ENCODE measurements at regions not wholly inside any gene's neighbourhood (a gene's known extent, or its start where the extent isn't known, plus 50 kb on each side); places are given as distances from the start of the nearest gene placed in this dataset.

DNA sequence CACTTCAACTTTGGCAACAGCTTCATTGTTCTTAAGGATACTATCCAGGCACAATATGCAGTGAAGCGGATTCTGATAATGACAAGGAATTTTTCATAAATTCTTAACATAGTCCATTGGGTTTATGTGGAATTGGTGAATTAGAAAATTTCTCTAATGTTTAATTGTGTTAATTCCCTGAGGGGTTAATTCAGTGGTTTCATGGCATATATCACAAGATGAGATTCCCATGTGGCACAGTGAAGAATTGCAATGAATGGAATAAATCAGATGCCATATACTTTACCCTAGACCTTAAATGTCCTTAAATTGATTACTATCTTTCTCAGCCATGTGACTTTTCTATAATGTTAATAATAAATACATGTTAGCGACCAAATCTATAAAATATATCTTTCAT lies 1244.1 kb downstream of the ROBO2 start:
- no peak overlapping the region for H3K4me3 ChIP-seq
- no peak for DNase-seq
- no peaks in the 10 kb centered on the region for H3K36me3 ChIP-seq (ENCODE audit: low read depth, missing control alignments)
- TF ChIP-seq, protein P1, sequence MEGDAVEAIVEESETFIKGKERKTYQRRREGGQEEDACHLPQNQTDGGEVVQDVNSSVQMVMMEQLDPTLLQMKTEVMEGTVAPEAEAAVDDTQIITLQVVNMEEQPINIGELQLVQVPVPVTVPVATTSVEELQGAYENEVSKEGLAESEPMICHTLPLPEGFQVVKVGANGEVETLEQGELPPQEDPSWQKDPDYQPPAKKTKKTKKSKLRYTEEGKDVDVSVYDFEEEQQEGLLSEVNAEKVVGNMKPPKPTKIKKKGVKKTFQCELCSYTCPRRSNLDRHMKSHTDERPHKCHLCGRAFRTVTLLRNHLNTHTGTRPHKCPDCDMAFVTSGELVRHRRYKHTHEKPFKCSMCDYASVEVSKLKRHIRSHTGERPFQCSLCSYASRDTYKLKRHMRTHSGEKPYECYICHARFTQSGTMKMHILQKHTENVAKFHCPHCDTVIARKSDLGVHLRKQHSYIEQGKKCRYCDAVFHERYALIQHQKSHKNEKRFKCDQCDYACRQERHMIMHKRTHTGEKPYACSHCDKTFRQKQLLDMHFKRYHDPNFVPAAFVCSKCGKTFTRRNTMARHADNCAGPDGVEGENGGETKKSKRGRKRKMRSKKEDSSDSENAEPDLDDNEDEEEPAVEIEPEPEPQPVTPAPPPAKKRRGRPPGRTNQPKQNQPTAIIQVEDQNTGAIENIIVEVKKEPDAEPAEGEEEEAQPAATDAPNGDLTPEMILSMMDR (IDR thresholded peaks at IDR 0.05) = no peak
- H3K27me3 ChIP-seq = no peaks in the 10 kb centered on the region
- 92 to 95% methylated on average over 2 of the region's 2 CpGs for WGBS, 2 donors
- H3K4me1 ChIP-seq = no peaks in the 10 kb centered on the region
- H3K9me3 ChIP-seq = no peaks in the 10 kb centered on the region
- no peak overlapping the region for H3K27ac ChIP-seq
- intact Hi-C loops (cut with DNase I; ENCODE audit: low total_unique reads) = no loop called here

DNA sequence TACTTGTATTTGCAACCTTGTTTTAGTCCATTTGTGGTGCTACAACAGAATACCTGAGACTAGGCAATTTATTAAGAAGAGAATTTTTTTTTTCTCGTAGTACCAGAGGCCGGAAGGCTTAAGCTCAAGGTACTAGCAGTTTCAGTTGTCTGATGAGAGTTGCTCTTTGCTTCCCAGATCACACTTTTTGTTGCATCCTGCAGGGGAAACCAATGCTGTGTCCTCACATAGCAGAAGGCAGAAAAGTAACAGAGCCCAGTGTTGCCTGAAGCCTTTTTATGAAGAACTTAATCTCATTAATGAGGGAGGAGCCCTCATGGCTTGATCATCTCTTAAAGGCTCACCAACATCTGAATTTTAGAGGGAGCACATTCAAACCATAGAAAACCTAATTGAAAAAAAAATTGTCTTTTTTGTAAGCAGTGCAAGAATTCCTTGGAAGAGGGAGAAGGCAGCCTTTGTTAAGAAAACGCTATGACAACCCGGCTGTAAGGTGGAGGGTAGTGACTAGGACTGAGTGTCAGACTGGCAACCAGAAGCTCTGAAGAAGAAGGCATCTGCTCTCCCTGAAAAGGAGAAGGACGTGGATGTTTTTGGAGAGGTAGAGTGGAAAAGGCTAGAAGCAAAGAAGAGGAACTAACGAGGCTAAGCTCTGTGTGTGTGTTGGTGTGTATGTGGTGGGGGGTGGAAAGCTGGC lies 1245.3 kb downstream of the ROBO2 start:
- intact Hi-C loops (cut with DNase I; ENCODE audit: low total_unique reads) = no loop called here
- WGBS, 2 donors = 80 to 86% methylated on average over 6 of the region's 6 CpGs
- no peaks in the 10 kb centered on the region for H3K9me3 ChIP-seq

DNA sequence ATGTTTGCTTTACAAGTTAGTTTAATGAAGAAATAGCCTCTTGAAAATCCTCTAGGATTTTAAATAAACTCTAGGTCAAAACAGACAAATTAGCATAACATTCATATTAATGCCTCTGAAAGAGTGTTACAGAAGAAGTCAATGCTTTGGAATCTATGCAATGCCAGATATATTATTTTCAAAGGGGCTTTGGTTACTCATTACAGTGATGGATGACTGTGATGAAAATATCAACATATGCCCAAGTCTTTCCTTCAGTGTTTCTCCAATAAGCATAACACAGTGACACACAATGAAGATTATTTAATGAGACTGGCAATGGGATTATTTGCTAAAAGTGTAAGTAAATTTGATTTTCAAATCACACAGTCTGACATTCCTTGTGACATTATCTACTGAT lies 1247.2 kb downstream of the ROBO2 start:
- Histone ChIP-seq H3K9me3 (no peaks in the 10 kb centered on the region), H3K4me3 (no peak overlapping the region), H3K27ac (no peak overlapping the region), H3K27me3 (no peaks in the 10 kb centered on the region), H3K4me1 (no peaks in the 10 kb centered on the region), H3K36me3 (ENCODE audit: low read depth, missing control alignments) (no peaks in the 10 kb centered on the region)
- intact Hi-C loops (cut with DNase I; ENCODE audit: low total_unique reads) = no loop called here
- no peak for TF ChIP-seq POLR2A (IDR thresholded peaks at IDR 0.05)
- TF ChIP-seq, protein P1 (IDR thresholded peaks at IDR 0.05) = no peak
- no peak for DNase-seq

More for the DNA sequence above, 1245.3 kb downstream of the ROBO2 start:
- no peak for DNase-seq
- H3K4me1 ChIP-seq = no peaks in the 10 kb centered on the region
- H3K27me3 ChIP-seq = no peaks in the 10 kb centered on the region
- no peak overlapping the region for H3K27ac ChIP-seq
- H3K4me3 ChIP-seq = no peak overlapping the region
- TF ChIP-seq, protein P1 (IDR thresholded peaks at IDR 0.05) = no peak
- TF ChIP-seq POLR2A (IDR thresholded peaks at IDR 0.05) = no peak
- no peaks in the 10 kb centered on the region for H3K36me3 ChIP-seq (ENCODE audit: low read depth, missing control alignments)

DNA sequence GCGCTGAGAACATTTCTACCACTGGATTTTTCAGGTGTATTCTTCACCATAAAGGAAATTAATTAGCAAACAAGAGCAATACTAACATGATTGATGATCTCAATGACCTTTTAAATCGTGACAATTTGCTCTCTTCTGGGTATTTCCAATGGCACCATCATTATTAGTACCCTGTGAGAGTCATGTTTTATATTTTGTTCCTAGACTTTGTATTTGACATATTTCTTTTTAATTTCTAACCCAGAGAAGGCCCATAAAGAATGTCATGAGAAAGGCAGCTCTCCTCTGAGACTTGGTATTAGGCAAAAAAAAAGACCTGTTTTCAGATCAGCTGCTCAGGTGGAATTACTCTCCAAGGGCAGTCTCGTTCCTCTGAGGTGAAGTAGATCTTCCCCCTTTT lies 1253.4 kb downstream of the ROBO2 start:
- Histone ChIP-seq H3K4me1 (no peaks in the 10 kb centered on the region), H3K27me3 (no peaks in the 10 kb centered on the region), H3K9me3 (no peaks in the 10 kb centered on the region), H3K27ac (no peak overlapping the region), H3K4me3 (no peak overlapping the region), H3K36me3 (ENCODE audit: low read depth, missing control alignments) (no peaks in the 10 kb centered on the region)
- intact Hi-C loops (cut with DNase I; ENCODE audit: low total_unique reads) = no loop called here
- no peak for TF ChIP-seq POLR2A (IDR thresholded peaks at IDR 0.05)
- TF ChIP-seq, protein P1 (IDR thresholded peaks at IDR 0.05) = no peak
- WGBS, 2 donors = 80 to 84% methylated on average over 3 of the region's 3 CpGs
- DNase-seq = no peak

DNA sequence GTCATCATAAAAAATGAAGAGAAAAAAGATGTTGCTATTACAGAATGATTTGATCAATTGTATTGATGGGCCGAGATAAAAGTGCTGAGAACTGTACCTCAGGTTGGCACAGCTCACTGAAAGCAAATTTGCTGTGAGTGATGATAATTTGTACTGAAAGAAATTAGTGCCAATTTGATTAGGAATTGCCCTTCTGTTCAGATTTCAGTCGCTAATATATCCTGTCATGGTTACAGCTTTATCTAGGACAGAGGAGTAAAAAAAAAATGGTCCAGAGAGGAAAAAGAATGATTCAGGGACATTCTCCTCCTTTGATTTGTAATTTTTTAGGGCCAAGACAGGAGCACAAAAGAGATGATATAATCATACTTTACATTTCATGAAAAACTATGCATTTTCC lies 1264.2 kb downstream of the ROBO2 start:
- WGBS, 2 donors = 82 to 89% methylated on average over 2 of the region's 2 CpGs
- Histone ChIP-seq H3K4me3 (no peak overlapping the region), H3K36me3 (ENCODE audit: low read depth, missing control alignments) (no peaks in the 10 kb centered on the region), H3K27me3 (no peaks in the 10 kb centered on the region), H3K9me3 (no peaks in the 10 kb centered on the region), H3K27ac (no peak overlapping the region), H3K4me1 (no peaks in the 10 kb centered on the region)
- TF ChIP-seq POLR2A (IDR thresholded peaks at IDR 0.05) = no peak
- TF ChIP-seq, protein P1 (IDR thresholded peaks at IDR 0.05) = no peak
- intact Hi-C loops (cut with DNase I; ENCODE audit: low total_unique reads) = no loop called here
- no peak for DNase-seq

All from testis (tissue), 2 donors.